ENCODE measurements at regions not wholly inside any gene's neighbourhood (a gene's known extent, or its start where the extent isn't known, plus 50 kb on each side); places are given as distances from the start of the nearest gene placed in this dataset.

DNA sequence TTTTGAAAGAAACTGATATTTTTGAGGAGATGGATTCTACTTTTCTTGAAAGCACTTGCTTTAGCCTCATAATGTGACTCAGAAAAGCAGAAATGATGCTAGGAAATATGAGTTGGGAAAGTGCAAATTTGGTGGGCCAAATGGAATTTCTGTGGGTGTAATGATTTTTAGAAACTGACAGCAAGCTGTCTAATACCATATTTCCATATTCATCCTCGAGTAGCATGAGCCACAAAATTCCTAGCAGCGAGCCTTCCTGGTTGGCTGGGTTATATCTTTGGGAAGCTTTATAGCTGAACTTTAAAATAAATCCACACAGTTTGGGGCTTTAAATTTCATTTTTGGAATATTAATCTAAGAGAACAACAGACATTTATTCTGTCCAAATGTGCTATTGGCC, 190.0 kb downstream of the DSC3 start:
- TF ChIP-seq, protein P1, sequence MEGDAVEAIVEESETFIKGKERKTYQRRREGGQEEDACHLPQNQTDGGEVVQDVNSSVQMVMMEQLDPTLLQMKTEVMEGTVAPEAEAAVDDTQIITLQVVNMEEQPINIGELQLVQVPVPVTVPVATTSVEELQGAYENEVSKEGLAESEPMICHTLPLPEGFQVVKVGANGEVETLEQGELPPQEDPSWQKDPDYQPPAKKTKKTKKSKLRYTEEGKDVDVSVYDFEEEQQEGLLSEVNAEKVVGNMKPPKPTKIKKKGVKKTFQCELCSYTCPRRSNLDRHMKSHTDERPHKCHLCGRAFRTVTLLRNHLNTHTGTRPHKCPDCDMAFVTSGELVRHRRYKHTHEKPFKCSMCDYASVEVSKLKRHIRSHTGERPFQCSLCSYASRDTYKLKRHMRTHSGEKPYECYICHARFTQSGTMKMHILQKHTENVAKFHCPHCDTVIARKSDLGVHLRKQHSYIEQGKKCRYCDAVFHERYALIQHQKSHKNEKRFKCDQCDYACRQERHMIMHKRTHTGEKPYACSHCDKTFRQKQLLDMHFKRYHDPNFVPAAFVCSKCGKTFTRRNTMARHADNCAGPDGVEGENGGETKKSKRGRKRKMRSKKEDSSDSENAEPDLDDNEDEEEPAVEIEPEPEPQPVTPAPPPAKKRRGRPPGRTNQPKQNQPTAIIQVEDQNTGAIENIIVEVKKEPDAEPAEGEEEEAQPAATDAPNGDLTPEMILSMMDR (IDR thresholded peaks at IDR 0.05) = no peak
- TF ChIP-seq POLR2AphosphoS5 (IDR thresholded peaks at IDR 0.05; ENCODE audit: low read depth, low read length) (no peak), TCF7L2 (IDR thresholded peaks at IDR 0.05; ENCODE audit: low read depth, low read length) (no peak)
- TF ChIP-seq, protein P2, sequence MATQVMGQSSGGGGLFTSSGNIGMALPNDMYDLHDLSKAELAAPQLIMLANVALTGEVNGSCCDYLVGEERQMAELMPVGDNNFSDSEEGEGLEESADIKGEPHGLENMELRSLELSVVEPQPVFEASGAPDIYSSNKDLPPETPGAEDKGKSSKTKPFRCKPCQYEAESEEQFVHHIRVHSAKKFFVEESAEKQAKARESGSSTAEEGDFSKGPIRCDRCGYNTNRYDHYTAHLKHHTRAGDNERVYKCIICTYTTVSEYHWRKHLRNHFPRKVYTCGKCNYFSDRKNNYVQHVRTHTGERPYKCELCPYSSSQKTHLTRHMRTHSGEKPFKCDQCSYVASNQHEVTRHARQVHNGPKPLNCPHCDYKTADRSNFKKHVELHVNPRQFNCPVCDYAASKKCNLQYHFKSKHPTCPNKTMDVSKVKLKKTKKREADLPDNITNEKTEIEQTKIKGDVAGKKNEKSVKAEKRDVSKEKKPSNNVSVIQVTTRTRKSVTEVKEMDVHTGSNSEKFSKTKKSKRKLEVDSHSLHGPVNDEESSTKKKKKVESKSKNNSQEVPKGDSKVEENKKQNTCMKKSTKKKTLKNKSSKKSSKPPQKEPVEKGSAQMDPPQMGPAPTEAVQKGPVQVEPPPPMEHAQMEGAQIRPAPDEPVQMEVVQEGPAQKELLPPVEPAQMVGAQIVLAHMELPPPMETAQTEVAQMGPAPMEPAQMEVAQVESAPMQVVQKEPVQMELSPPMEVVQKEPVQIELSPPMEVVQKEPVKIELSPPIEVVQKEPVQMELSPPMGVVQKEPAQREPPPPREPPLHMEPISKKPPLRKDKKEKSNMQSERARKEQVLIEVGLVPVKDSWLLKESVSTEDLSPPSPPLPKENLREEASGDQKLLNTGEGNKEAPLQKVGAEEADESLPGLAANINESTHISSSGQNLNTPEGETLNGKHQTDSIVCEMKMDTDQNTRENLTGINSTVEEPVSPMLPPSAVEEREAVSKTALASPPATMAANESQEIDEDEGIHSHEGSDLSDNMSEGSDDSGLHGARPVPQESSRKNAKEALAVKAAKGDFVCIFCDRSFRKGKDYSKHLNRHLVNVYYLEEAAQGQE (IDR thresholded peaks at IDR 0.05; ENCODE audit: insufficient read depth in 1 of 2, low read depth in 2 of 2, low read length in 1 of 2) = no peak

All from Panc1 (cell line).